ENCODE measurements at regions not wholly inside any gene's neighbourhood (a gene's known extent, or its start where the extent isn't known, plus 50 kb on each side); places are given as distances from the start of the nearest gene placed in this dataset.

DNA sequence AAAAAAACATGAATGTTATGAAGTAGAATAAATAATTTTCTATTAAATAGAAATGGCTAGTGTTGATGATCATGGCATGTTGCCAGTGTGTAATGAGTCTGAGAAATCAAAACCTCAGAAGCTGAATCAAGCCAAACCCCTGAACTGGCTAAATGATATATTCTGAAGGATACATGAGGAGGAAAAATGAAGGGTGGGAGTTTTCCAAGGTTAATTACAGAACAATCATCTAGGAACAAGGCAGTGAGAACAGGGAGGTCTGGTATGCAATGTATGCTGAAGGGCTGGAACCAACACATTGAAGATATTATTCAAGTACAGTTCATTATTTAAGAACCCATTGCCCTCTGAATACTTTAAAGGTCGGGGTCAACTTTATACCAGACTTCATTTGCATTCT, 309.1 kb upstream of the NRIP1 start:
- no peak for DNase-seq (ENCODE audit: low spot score)

DNA sequence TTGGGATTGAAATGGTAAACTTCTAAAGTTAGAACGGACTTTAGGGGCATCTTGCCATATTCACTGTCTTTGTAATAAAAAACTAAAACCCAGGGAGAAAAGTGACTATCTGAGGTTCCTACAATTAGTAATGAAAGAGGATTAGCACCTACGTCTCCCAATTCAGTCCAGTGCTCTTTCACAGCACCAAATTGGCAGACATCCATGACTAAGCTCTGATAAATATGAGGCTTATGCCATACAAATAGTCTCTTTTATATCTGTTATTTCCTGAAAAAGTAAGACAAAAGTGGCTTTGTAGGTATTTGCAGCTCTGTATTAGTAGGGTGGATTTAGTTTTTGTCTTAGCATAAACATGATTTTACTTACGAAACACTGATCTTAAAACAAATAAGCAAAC, 315.0 kb upstream of the NRIP1 start:
- no peak for DNase-seq (ENCODE audit: low spot score)

DNA sequence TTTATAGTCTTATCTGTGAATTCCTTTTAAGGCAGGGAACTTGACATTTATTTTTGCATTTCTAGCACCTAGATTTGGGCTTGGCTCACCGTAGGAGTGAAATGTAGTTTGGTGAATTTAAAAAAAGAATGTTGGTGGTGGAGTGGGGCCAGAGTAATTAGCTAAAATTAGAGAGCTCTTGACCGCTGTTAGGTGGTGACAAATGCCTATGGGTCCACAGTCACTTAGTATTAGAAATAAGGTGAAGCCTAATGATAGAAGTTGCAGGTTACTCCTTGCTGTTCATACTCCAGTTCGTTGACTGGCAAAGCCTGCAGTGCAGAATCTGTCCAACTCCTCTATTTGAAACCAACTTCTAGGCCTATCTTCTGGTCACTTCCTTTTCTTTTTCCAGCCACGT, 318.8 kb upstream of the NRIP1 start:
- no peak for DNase-seq (ENCODE audit: low spot score)

DNA sequence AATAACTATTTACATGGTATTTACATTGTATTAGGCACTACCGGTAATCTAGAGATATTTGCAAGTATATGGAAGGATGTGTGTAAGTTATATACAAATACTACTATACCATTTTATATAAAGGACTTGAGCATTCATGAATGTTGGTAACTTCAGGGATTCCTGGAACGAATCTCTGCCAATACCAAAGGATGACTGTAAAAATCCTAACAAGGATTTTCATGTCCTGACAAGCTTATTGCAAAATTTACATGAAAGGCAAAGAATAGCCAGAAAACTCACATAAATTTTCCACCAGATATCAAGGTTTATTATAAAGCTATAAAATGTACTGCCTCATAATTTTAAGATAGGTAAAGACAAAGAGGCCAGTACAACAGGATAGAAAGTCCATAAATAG, 325.2 kb upstream of the NRIP1 start:
- no peak for DNase-seq (ENCODE audit: low spot score)

DNA sequence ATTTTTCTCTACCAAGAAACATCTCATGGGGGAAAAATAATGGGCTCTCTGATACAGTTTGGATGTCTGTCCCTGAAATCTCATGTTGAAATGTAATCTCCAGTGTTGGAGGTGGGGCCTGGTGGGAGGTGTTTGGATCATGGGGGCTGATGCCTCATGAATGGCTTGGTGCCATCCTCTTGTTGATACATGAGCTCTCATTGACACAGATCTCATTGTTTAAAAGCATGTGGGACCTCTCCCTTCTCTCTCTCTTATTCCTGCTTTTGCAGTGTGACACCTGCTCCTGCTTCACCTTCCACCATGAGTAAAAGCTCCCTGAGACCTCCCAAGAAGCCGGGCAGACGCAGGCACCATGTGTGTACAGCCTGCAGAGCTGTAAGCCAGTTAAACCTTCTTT, 332.5 kb upstream of the NRIP1 start:
- DNase-seq (ENCODE audit: low spot score), result no peak

DNA sequence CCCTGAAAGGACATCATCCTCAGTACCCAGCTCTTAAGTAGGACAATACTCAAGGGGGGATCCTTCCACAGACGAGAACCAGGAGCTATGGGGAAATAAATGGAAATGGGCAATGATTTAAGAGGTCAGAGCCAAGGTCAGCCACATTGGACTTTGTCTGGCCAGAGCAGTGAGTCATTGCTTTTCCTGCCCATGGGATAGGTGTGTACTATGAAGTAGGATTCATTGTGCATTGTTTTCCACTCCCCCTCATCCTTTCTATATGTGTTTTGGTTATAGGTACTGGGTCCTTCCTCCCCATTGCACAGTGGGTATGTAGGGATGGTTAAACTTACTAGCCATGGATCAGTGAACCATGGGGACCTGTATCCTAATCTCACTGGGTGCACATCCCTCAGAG, 328.9 kb upstream of the USP25 start:
- DNase-seq (ENCODE audit: low spot score), result no peak

DNA sequence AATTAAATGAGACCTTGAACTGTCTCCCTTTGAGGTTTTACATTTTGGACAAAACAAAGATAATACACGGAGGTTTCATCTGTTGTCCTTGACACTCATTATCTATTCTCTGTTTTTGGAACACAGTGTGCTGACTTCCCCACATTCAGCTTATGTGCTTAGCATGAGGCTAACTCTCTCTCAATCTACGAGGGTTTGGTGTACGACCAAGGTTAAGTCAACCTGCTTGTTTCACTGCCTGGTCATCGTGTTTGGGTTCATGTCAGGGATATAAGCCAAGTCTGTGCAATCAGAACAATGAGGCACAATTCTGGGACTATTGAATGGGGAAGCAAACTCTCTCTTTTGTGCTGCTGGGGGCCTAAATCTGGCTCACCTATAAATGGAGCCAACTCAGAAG, 328.5 kb upstream of the USP25 start:
- no peak for DNase-seq (ENCODE audit: low spot score)

DNA sequence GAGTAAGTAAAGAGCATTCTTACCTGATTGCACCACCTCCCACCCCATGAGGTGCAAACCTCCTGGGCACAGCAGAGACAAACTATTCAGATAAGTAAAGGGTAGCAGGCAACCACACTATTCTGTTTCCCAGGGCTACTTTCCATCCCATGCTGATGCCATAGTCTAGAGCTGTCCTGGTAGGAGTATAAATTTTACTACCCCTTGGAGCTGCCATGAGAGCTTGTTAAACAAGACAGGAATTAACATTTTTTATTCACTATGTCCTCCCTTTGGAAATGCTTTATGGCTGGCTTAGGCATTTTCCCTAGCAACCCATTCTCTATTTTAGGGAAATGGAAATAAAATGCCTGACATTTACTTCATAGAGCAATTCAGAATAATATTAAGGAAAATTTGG, 324.6 kb upstream of the USP25 start:
- DNase-seq (ENCODE audit: low spot score), result no peak

DNA sequence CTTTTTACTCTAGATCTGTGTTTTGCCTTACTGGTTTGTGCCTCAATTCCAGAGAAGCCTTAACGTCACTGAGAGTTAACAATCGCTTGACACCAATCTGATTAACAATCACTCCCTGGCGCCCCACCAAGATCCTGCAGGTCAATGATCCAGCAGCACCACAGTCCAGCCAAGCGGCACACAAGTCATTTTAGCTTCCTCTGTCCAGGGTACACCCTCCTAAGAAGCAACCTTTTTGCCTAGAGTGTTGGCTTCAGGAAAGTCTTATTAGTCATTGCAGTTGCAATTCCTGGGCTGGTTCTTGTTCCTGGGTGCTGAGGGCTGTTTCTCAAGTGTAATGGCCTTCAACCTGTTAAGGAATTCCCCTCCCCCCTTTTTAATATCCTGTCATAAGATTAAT, 323.0 kb upstream of the USP25 start:
- no peak for DNase-seq (ENCODE audit: low spot score)

DNA sequence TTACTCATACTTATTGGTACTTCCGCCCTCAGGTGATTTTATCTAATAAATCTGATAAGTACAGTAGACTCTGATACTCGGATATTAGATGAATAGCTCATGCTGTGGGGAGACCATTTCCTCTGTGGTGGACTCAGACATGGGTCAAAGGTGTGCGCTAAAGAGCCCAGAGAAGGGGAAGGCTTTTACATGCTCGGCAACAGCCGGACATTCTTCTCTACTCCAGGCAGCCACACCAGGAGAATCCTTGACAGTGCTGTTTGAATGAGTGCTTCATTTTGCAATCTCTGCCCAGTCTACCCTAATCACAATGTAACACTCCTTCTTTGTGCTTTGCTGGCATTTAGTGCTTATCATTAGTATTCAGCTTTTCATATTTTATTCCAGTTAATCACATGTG, 322.2 kb upstream of the USP25 start:
- DNase-seq (ENCODE audit: low spot score), result no peak

DNA sequence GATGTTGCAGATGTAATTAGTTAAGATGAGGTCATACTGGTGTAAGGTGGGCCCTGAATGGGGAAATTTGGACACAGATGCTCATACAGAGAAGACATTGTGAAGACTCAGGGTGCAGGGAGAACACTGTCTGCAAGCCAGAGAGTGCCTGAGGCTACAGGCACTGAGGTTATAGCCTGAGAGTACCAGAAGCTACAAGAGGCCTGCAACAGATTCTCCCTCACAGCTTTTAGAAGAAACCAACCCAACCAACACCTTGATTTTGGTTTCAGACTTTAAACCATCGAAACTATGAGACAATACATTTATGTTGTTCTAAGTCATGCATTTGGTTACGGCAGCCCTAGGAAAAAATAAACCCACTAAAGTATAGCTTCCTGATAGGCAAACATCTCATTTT, 321.7 kb upstream of the USP25 start:
- no peak for DNase-seq (ENCODE audit: low spot score)

DNA sequence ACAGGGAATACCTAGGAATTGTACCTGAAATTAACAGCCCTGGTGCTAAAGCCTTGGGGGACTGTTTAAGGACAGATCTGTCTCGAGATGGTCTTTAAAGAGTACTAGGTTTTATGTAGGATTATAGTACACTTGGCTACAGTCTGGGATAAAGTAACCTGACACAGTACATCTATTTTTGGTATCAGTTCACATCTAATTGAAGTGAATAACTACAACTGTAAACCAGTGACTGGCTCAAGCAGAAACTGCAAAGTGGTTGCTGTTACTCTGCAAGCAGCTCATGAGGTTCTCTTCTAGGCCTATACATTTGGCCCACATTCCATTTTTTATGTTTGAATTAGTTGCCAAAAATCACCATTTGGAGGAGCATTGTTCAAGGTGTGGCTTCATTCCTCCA, 320.8 kb upstream of the USP25 start:
- DNase-seq (ENCODE audit: low spot score), result no peak

DNA sequence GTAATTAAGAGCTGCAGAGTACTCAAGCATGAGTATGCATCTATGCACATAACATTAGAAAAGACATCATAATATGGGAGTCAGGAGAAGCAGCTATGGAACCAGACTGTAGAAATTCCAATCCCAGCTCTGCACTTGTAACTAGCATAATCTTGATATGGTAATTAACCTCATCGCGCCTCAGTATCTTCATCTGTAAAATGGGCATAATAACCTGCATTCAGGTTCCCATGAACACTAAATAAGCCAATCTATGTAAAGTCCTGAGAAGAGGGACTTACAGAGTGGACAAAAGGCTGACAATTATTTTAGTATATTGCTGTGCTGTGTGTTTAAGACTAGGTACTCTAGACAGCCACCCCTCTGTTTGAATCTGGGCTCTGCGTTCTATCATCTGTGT, 318.9 kb upstream of the USP25 start:
- no peak for DNase-seq (ENCODE audit: low spot score)

DNA sequence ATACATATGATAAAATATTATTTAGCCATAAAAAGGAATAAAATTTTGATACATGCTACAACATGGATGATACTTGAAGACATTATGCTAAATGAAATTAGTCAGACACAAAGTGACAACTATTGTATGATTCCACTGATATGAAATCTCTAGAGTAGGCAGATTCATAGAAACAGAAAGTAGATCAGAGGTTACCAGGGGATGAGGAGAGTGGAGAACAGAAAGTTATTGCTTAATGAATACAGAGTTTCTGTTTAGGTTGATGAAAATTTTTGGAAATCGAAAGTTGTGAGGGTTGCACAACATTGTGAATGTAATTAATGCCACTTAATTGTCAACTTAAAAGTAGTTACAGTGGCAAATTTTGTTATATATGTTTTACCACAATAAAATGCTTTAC, 315.7 kb upstream of the USP25 start:
- DNase-seq (ENCODE audit: low spot score), result no peak

DNA sequence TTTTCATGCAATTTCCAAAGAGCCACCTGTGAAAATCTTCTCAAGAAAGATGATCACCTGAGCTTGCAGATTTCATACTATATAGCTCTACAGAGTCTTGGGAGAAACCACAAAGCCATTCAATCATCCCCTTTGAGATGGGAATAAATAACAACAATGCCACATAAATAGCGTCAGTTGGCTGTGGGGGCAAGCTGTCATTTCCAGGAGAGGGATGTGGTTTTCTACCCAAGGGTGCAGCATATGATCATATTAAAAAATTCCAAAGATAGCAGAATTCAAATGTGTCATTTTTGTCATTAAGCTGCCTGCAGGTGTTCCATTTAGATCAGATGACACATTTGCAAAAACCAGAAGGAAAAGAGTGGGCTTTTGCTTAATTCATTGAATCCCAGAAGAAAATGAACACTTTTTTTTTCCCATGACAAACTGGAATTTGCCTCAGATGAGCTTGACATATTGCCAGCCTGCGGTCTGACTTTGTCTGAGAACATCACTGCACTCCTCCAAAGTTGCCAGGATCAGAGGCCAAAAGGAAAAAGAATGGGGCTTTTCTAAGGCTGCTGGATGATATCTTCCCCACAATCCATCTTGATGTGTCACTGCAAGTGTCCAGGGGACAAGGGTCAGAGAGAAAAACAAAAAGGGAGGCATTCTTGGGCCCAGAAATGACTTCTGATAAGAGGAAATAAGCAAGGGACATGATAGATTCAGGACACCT, 314.1 kb upstream of the USP25 start:
- no peak for DNase-seq (ENCODE audit: low spot score)

DNA sequence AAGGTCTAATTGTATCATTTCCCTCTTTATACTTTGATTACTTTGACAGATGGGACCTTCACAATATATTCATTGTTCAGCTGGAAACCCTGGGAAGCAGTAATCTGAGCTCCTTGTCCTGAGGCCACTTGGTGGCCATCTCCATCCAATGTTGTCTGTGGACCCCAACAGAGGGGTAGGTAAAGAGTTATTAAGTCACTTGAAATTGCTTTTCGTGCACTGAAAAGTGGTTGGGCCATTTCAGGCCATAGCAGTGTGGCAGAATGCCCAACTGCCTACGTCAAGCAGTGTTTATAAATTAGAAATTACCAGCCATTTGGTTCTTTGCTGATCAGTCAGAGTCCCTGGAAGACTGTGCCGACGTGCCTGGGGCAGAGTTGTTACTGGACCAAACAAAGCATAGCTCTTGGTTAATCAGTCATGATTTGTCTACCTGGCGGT, 308.3 kb upstream of the USP25 start:
- no peak for DNase-seq (ENCODE audit: low spot score)

DNA sequence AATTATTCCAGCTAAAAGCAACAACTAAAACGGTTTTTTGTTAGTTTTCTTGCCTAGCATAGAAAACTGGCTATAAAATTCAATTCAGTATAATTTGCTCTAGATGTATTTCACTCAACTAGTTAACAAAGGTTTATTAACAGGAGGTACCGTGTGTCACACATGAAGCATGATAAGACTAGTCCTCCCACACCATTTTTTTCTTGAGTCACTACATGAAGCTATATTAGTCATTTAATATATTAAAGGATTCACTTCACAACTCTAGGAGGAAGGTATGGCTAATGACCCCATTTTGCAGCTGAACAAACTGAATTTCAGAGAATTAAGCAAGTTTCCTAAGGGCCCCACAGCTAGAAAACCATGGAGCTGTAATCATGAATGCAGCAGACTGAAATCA, 307.8 kb upstream of the USP25 start:
- no peak for DNase-seq (ENCODE audit: low spot score)

DNA sequence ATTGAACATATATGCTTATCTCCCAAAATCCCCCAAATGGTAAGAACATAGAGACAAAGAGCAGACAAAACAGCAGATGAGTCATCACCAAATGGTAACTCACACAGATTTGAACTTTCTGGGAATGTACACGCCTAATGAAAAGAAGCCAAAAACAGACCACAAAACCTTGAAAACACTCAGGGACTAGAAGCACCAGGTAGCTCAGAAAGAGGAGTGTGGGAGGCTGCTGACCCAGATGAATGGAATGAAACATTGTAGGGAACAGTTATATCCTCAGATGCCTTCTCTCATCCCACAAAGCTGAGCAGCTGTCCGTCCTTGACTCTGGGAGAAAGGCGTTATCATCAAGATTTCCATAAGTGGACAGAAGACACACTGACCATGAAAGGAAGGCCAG, 307.0 kb upstream of the USP25 start:
- DNase-seq (ENCODE audit: low spot score), result no peak

DNA sequence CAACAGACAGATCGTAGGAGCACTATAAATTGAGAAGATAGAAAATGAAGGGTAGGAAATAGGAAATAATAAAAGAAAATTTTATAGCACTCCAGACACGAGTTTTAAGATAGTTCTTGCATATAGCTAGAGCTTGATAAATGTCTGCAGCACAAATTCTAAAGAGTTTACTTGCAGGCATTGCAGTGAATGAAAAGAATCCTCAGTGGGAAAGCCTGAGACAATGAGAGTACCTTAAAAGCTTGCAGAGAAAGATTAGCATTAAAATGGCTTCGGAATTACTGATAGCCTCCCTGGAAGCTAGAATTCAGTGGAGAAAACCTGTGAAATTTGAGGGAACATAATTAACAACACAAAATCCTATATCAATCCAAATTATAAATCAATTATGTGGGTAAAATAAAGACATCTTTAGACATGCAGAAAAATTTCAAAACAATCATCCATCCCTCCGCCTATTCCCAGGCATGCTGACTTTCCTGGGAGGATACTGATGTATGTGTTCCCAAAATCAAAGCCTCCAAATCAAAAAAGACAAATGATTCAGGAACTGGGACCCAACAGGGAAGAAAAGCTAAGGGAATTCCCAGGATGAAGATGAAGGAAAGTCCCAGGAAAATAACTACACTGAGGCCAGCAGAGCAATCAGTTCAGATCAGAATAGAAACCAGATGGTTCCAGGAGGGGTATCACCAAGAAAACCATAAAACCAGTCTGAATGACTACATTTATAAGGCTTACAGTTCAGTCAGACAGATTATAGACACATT, 305.9 kb upstream of the USP25 start:
- no peak for DNase-seq (ENCODE audit: low spot score)

DNA sequence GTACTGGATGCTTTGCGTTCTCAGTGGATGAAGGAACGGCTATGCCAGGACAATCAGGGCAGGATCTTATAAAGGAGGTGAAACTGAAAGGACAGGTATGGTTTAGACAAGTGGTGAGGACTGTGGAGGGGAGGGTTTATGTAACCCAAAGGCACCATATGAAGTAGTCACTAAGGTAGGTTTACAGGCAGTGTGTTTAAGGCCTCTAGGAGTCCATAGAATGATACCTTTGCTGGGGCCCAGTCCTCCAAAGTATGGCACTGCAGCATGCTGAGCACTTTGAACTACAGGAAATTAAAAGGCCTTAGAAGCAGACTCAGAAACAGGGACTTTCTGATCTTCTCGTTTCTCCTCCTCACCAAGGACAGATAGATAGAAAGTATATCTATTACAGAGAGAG, 304.7 kb upstream of the USP25 start:
- DNase-seq (ENCODE audit: low spot score), result no peak

DNA sequence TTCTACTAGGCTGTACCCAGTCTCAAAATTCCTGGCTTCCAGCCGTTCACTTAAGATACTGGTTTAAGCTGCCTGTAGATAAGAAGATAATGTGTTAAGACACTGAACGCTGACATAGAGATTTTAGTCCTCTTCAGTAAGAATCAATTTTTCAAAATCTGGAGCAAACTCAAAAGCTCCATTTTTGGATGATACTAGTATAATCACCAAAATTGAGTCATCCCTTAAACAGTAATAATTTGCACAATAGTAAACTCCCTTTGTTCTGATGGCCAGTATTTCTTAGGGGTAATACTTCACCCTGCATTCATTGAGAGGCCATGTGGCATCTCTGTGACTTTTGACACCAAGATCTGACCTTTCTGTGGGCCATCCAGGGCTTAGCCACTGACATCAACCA, 299.8 kb upstream of the USP25 start:
- DNase-seq (ENCODE audit: low spot score), result no peak

DNA sequence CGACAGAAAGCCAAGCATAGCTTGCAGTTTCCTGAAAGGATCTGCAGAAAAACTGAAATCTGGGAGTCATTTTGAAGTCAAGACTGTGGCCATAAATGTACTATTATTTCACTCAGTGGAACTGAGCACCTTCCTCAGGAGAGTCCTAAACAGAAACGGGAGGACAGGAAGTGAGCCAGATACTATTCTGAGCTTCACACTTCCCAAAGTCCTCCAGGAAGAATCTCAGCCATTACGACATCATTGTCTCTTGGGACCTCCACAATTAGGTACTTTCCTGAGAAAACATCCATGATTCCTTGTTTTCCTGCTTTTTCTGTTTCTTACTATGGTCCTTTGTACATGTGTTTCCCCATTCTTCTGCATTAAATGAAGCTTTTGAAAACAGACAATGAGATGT, 299.2 kb upstream of the USP25 start:
- no peak for DNase-seq (ENCODE audit: low spot score)

DNA sequence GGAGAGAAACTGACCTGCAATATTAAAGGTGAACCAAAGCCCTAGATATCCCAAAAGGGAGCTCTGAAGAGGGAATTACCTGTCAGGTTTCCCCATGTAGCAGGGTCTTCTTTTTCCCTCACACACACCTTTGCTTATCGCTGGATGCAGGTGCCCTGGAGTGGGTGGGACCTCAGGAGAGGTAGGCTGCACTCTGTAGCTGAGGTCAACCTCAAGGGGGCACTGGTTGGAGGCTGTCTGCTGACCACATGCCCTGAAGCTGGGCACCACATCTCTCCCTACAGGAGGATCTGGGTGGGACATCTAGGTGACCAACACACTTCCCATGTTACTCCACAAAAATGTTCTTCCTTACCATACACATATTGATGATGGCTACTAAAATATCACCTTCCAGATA, 298.7 kb upstream of the USP25 start:
- no peak for DNase-seq (ENCODE audit: low spot score)

DNA sequence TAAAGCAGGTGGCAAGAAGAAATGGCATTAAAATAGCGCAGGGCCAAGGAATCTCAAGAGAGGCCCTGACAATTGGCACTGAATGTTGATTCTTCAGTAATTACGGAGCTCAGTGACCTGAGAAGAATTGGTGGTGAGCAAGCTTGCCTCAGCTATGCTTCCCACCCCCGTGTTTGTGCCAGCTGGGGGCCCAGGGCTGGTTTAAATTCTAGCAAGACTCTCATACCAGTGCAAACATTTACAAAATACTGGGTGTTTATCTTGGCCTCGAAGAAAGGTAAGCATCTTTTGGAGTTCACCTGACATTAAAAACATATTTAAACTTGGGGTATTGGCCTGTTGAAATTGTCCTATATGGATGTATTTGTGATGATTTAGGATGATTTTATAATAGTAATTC, 296.7 kb upstream of the USP25 start:
- no peak for DNase-seq (ENCODE audit: low spot score)
